IPS-15b (cell line): ENCODE measurements at regions not wholly inside any gene's neighbourhood (a gene's known extent, or its start where the extent isn't known, plus 50 kb on each side); places are given as distances from the start of the nearest gene placed in this dataset.
A peak's percentile ranks its signal among the peaks of the same experiment; 100 is the strongest.

Experiments used
- H3K27me3 ChIP-seq: one replicate; pipeline ENCODE4 v1.6.1; 2013; ENCODE audit warnings: low read length; ENCODE audit not compliant: control insufficient read depth, insufficient read depth
- H3K36me3 ChIP-seq: one replicate; pipeline ENCODE4 v1.6.1; 2013; ENCODE audit warnings: low read length; ENCODE audit not compliant: control insufficient read depth, insufficient read depth
- H3K4me1 ChIP-seq: one replicate; pipeline ENCODE4 v1.6.1; 2013; ENCODE audit warnings: mild to moderate bottlenecking, low read length; ENCODE audit not compliant: control insufficient read depth, insufficient read depth
- H3K4me3 ChIP-seq: one replicate; pipeline ENCODE4 v1.5.1; 2013; ENCODE audit warnings: low read depth, low read length
- H3K9ac ChIP-seq: one replicate; pipeline ENCODE4 v1.6.1; 2013; ENCODE audit warnings: low read depth, mild to moderate bottlenecking, low read length
- H3K9me3 ChIP-seq: one replicate; pipeline ENCODE4 v1.6.1; 2013; ENCODE audit warnings: mild to moderate bottlenecking, low read length; ENCODE audit not compliant: control insufficient read depth, insufficient read depth

- Histone ChIP-seq H3K36me3 (no peaks in the 10 kb centered on the region), H3K9me3 (no peaks in the 10 kb centered on the region), H3K4me1 (no peaks in the 10 kb centered on the region), H3K27me3 (peaks cover 21% of the 10 kb centered on the region), H3K9ac (no peak overlapping the region), H3K4me3 (no peak overlapping the region)
Measured at GRCh38 chr18:39845106-39845505, 2109.9 kb upstream of the PIK3C3 start.

DNA sequence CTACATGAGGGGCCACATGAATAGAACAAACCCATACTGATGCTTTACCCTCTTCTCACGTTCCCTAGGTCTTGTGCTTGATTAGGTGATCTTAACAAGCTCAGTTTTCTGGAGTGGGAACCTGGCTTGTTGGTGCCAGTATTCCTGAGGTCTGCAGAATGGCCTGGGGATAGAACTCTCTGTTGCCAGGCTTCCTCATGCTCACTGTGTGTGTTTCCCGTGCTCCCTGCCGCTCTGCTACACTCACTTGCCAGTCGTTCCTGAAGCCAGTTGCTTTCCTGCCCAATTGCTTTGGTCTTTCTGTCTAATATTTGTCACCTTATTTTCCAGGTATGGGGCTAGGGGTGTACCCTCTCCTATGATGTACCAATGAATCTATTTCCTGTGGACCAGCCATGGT, 2111.5 kb upstream of the PIK3C3 start:
- H3K27me3 ChIP-seq, result peaks cover 26% of the 10 kb centered on the region
- H3K4me3 ChIP-seq, result no peak overlapping the region
- H3K9ac ChIP-seq, result no peak overlapping the region
- H3K9me3 ChIP-seq, result no peaks in the 10 kb centered on the region
- H3K36me3 ChIP-seq, result no peaks in the 10 kb centered on the region
- H3K4me1 ChIP-seq, result no peaks in the 10 kb centered on the region

GRCh38 chr18:39842366-39842914, 2112.6 kb upstream of the PIK3C3 start:
- Histone ChIP-seq H3K4me3 (peak overlapping the region; percentile 87), H3K9ac (no peak overlapping the region)

GRCh38 chr18:39841482-39842365, 2113.3 kb upstream of the PIK3C3 start:
- Histone ChIP-seq H3K4me3 (peak overlapping the region; percentile 87), H3K9ac (peak overlapping the region; percentile 19), H3K36me3 (no peaks in the 10 kb centered on the region), H3K9me3 (no peaks in the 10 kb centered on the region), H3K4me1 (no peaks in the 10 kb centered on the region), H3K27me3 (peaks cover 26% of the 10 kb centered on the region)

More at GRCh38 chr18:39842366-39842914, 2112.6 kb upstream of the PIK3C3 start:
- Histone ChIP-seq H3K4me1 (no peaks in the 10 kb centered on the region), H3K36me3 (no peaks in the 10 kb centered on the region), H3K27me3 (peaks cover 26% of the 10 kb centered on the region), H3K9me3 (no peaks in the 10 kb centered on the region)

- no peaks in the 10 kb centered on the region for H3K36me3 ChIP-seq
- H3K9ac ChIP-seq, result no peak overlapping the region
- H3K4me3 ChIP-seq, result peak overlapping the region; percentile 87
- H3K4me1 ChIP-seq, result no peaks in the 10 kb centered on the region
- peaks cover 26% of the 10 kb centered on the region for H3K27me3 ChIP-seq
- H3K9me3 ChIP-seq, result no peaks in the 10 kb centered on the region
Measured at GRCh38 chr18:39840856-39841481, 2114.1 kb upstream of the PIK3C3 start.

DNA sequence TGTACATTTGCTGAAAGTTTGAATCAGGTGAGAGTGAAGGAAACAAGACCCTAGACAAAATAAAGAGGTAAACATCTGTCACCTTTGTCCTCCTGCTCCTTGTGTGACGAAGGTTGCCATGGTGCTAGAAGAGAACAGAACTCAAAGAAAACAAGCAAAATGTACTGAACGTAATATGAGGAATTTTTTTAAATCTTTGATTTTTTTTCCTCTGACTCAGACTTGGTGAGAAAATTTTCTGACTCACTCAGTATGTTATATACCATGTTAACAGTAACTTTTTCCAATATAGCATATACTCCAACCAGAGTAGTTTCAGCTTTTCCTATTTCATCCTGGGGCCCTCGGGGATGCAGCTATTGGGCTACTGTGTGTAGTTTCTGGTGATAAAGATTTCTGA, 2114.6 kb upstream of the PIK3C3 start:
- H3K4me1 ChIP-seq, result no peaks in the 10 kb centered on the region
- H3K9ac ChIP-seq, result no peak overlapping the region

DNA sequence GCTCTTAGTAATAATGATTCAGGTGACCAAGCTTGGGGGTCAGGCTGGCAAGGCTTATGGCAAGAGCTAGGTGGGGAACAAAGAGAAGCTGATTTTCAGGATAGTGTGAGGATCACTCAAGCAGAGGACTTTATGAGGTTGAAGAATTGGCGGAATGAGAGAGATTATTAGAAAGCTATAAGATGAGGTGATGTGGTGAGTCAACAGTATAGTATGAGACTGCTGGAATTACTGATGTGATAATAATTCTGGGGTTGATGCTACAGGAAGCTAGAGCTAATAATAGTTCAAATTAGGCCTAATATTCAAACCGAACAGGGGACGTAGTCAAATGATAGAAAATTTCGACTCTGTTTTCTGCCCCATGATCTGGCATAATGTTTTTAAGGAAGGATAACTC, 2115.3 kb upstream of the PIK3C3 start:
- Histone ChIP-seq H3K4me1 (no peaks in the 10 kb centered on the region), H3K27me3 (peaks cover 26% of the 10 kb centered on the region), H3K36me3 (no peaks in the 10 kb centered on the region), H3K9ac (no peak overlapping the region), H3K9me3 (no peaks in the 10 kb centered on the region), H3K4me3 (no peak overlapping the region)

More for the DNA sequence above, 2114.6 kb upstream of the PIK3C3 start:
- Histone ChIP-seq H3K9me3 (no peaks in the 10 kb centered on the region), H3K4me3 (no peak overlapping the region), H3K36me3 (no peaks in the 10 kb centered on the region), H3K27me3 (peaks cover 26% of the 10 kb centered on the region)

DNA sequence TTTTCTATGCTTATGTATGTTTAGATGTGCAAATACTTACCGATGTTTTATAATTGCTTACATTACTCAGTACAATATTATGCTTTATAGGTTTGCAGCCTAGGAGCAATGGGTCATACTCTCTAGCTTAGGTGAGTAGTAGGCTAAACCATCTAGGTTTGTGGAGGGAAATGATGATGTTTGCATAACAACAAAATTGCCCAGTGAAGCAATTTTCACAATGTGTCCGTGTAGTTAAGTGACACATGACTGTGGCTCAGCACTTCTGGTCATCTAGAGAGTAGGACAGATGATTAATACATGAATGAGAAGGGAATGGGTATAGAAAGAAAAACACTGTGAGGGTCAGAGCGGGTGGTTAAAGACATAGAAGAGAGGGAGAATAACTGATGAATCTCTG, 2116.2 kb upstream of the PIK3C3 start:
- H3K4me3 ChIP-seq, result no peak overlapping the region
- H3K9ac ChIP-seq, result no peak overlapping the region
- no peaks in the 10 kb centered on the region for H3K4me1 ChIP-seq
- H3K27me3 ChIP-seq, result peaks cover 26% of the 10 kb centered on the region
- H3K9me3 ChIP-seq, result no peaks in the 10 kb centered on the region
- H3K36me3 ChIP-seq, result no peaks in the 10 kb centered on the region

DNA sequence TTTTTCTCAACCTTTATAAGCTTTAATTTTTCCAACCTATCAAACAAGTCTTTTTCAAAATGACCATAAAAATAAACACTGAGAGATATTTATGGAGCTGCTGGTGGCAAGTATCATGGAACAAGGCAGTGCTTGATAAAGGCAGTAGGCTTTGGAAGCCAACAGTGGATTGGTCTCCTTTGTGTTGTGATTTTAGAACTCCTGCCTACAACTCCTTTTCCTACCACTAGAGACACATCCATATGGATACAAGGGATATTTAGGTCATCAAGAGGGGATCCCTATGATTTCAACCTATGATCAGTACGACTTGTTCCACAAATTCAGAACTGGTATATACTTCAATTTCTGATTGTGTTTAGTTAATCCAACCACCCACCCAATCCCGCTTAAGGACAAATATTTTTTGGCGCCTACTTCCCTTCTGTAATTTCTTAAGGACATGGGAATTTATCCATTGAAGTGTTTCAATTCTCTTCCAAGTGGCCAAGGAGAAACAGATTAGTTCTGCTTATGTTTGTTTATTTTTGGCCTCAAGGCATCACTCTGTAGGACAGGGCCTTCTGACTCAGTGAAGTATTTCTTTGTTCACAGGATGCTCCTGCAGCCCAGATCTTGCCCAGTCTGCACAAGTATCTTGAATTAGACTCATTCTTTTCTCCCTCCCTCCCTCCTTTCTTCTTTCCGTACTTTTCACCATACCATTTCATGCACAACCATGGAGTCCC, 2119.6 kb upstream of the PIK3C3 start:
- H3K4me1 ChIP-seq, result no peaks in the 10 kb centered on the region
- peaks cover 8% of the 10 kb centered on the region for H3K27me3 ChIP-seq
- H3K36me3 ChIP-seq, result no peaks in the 10 kb centered on the region
- H3K9ac ChIP-seq, result no peak overlapping the region
- H3K9me3 ChIP-seq, result no peaks in the 10 kb centered on the region
- no peak overlapping the region for H3K4me3 ChIP-seq

DNA sequence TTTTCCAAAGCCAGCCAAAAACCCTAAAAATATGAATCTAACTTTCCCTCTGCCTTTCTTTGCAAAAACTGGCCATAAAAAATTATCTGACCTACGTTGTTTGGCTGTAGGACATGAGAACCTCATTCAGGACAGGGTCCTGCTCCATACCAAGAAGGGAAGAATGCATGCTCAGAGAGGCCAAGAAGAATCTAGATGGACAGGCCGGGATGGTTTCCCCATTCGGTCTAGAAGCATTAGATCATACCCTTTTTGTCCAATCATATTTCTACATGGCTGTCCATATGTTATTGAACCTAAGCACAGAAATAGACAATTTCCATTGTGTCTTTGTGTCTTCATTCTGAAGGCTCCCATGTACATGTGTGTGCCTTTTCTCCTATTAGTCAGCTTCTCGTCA, 2120.4 kb upstream of the PIK3C3 start:
- no peaks in the 10 kb centered on the region for H3K9me3 ChIP-seq
- H3K9ac ChIP-seq, result no peak overlapping the region
- no peaks in the 10 kb centered on the region for H3K36me3 ChIP-seq
- H3K4me3 ChIP-seq, result no peak overlapping the region
- H3K4me1 ChIP-seq, result no peaks in the 10 kb centered on the region
- H3K27me3 ChIP-seq, result peaks cover under 1% of the 10 kb centered on the region

DNA sequence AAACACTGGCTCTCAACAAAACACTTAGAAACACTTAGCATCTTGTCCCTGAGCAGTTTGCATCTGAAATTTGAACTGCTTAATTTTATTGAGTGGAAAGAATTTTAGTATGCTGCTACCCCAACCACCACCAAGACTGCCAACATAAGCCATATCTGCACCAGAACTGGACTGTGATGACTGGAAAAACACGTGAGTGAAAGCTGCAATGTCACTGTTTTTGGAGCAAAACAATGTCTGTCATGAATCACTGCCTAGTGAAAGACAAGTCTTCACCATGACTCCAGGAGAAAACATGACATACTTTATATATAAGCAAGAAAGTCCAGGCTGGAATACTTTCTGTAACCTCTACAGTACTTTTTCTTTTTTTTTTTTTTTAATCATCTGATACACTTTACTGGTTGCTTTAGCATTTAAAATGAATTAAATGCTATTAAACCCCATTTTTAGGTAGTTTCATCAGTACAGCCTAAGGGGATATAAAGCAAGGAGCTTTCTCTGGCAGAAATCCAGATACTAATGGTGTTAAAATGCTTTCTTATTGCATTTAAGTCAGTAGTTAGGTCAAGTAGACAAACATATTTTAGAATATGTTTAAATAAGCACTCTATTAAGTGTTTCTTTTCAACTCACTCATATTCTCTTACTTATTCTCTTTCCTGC, 2129.4 kb upstream of the PIK3C3 start:
- H3K27me3 ChIP-seq, result no peaks in the 10 kb centered on the region
- no peak overlapping the region for H3K9ac ChIP-seq
- H3K36me3 ChIP-seq, result no peaks in the 10 kb centered on the region
- no peak overlapping the region for H3K4me3 ChIP-seq
- H3K4me1 ChIP-seq, result peaks cover 6% of the 10 kb centered on the region
- no peaks in the 10 kb centered on the region for H3K9me3 ChIP-seq
